ENCODE measurements at regions not wholly inside any gene's neighbourhood (a gene's known extent, or its start where the extent isn't known, plus 50 kb on each side); places are given as distances from the start of the nearest gene placed in this dataset.

DNA sequence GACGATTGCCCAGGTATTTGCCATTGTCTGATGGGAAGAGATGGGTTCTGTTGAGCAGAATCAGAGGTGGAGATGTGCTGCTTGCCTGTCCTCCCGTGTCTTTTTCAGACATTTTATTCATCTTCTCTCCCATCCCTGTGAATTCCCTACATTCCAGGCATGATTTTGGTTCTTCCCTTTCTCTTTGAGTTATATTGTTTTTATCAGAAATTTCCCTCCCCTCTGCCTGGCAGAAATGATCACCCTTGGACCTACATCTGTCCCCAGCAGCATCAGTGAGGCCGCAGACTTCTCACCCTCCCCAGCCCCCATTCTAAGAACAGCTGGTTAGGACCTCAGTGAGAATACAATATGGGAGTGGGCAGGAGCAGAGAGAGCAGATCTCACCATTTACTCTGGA is 640.2 kb downstream of the CCDC171 start:
- H3K36me3 ChIP-seq (ENCODE audit: control insufficient read depth, insufficient read depth, low read length) = no peaks in the 10 kb centered on the region
- H3K27me3 ChIP-seq (ENCODE audit: control insufficient read depth, insufficient read depth, low read length) = no peaks in the 10 kb centered on the region
- peaks cover 9% of the 10 kb centered on the region for H3K9me3 ChIP-seq (ENCODE audit: control insufficient read depth, low read depth, low read length)
- WGBS (ENCODE audit: insufficient coverage, low lambda C conversion rate) = no CpG with 5 or more reads among the region's 3 CpGs
- peaks cover 5% of the 10 kb centered on the region for H3K4me1 ChIP-seq (ENCODE audit: control insufficient read depth, insufficient read depth, low read length)
- H3K4me3 ChIP-seq (ENCODE audit: low read length) = no peak overlapping the region
- DNase-seq = no peak
- no peak overlapping the region for H3K27ac ChIP-seq (ENCODE audit: low read length)

DNA sequence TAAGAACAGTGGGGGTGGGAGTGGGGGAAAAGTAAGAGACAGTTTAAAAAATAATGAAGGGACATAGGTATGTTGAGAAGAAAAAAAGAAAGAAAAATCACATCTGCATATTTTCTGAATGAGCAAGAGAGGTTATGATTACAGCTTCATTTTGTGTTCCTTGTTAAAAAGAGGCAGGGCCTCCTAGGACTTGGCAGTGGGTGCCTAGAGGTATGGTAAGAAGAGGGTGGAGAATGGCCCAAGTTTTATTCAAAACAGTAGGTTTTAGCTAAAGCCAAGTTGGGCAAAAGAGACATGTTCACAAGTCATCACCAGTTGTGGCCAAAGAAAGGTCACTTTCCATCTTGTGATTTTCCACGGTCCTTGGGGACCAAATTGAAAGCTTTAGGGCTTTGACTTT is 643.4 kb downstream of the CCDC171 start:
- no CpG with 5 or more reads among the region's 1 CpG for WGBS (ENCODE audit: insufficient coverage, low lambda C conversion rate)
- no peaks in the 10 kb centered on the region for H3K36me3 ChIP-seq (ENCODE audit: control insufficient read depth, insufficient read depth, low read length)
- no peak overlapping the region for H3K27ac ChIP-seq (ENCODE audit: low read length)
- H3K4me1 ChIP-seq (ENCODE audit: control insufficient read depth, insufficient read depth, low read length) = peaks cover 5% of the 10 kb centered on the region
- H3K27me3 ChIP-seq (ENCODE audit: control insufficient read depth, insufficient read depth, low read length) = peaks cover 2% of the 10 kb centered on the region
- no peaks in the 10 kb centered on the region for H3K9me3 ChIP-seq (ENCODE audit: control insufficient read depth, low read depth, low read length)
- H3K4me3 ChIP-seq (ENCODE audit: low read length) = no peak overlapping the region
- no peak for DNase-seq

DNA sequence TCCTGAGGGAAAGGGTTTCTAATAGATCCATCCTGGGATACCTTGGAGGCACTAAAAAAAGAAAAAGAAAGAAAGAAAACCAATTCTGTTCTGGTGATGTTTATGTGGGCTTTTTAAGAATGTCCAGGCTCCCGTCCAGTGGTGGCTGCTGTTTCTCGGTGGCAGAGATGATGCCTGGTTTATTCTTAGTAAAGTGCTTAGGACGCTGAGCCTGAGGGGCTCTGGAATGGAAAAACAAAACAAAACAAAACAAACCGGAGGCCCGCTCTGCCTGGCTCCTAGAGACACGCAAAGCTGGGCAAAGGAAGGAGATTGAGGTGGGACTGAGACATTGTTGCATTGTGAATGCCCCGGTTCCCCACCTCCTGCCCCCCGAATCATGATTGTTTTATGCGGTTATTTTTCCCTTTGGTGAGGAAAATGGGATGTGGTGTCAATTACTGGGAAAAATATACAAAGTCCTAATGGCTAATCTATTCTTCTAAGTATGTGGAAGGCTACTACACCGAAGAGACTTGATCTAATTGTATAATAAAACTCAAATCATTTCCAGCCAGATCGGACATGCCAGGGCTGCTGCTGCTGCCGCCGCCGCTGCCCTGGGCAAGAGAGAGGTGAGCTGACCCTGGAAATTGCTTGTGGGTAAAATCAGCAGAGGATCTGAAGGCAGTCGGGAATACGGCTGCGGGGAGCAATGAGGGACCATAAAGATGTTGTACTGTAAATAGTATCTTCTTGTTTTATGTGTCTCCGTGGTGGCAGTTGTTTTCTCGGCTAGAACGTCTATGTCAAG is 644.9 kb downstream of the CCDC171 start:
- WGBS (ENCODE audit: insufficient coverage, low lambda C conversion rate) = 33% methylated on average over 3 of the region's 20 CpGs
- no peak overlapping the region for H3K27ac ChIP-seq (ENCODE audit: low read length)
- no peaks in the 10 kb centered on the region for H3K4me1 ChIP-seq (ENCODE audit: control insufficient read depth, insufficient read depth, low read length)
- H3K27me3 ChIP-seq (ENCODE audit: control insufficient read depth, insufficient read depth, low read length) = peaks cover 2% of the 10 kb centered on the region
- no peaks in the 10 kb centered on the region for H3K9me3 ChIP-seq (ENCODE audit: control insufficient read depth, low read depth, low read length)
- no peaks in the 10 kb centered on the region for H3K36me3 ChIP-seq (ENCODE audit: control insufficient read depth, insufficient read depth, low read length)
- no peak for DNase-seq
- no peak overlapping the region for H3K4me3 ChIP-seq (ENCODE audit: low read length)

DNA sequence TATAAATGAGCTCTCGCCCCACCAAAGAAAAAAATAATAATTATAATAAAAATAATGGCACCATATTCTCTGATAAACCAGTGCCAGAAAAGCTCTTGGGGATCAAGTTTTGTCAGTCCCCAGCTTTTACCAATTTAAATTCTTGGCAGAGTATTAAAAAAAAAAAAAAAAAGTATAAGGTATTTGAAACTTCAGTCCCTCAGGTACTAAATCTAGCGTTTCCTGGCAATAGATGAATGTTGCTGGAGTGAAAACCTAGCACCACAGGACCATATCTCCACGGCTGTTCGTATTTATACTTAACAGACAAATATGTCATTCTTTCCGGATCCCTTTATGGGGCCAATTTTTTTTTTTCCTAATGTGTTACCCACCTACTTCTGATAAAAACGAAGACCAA is 646.2 kb downstream of the CCDC171 start:
- no peaks in the 10 kb centered on the region for H3K36me3 ChIP-seq (ENCODE audit: control insufficient read depth, insufficient read depth, low read length)
- H3K27ac ChIP-seq (ENCODE audit: low read length) = no peak overlapping the region
- DNase-seq = no peak
- no peaks in the 10 kb centered on the region for H3K9me3 ChIP-seq (ENCODE audit: control insufficient read depth, low read depth, low read length)
- H3K4me3 ChIP-seq (ENCODE audit: low read length) = no peak overlapping the region
- peaks cover 2% of the 10 kb centered on the region for H3K27me3 ChIP-seq (ENCODE audit: control insufficient read depth, insufficient read depth, low read length)
- WGBS (ENCODE audit: insufficient coverage, low lambda C conversion rate) = 83% methylated on average over 1 of the region's 6 CpGs
- no peaks in the 10 kb centered on the region for H3K4me1 ChIP-seq (ENCODE audit: control insufficient read depth, insufficient read depth, low read length)

DNA sequence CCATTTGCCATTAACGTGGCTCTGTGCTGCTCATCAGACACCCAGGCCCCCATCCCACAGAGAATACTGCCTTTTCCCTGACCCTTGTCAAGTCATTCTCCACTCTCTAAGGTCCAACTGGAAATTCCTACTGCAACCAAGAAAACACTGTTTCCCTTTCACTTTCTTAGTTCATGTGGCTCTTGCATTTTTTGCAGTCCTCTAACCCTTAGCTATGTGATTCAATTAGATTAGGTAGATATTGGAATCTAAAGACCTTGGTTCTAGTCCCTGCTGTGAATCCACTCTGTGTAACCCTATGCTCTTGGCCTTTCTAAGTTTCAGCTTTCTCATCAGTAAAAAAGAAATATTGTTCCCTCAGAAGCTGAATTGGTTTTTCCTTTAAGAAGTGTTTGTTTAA is 649.4 kb downstream of the CCDC171 start:
- Histone ChIP-seq H3K27ac (ENCODE audit: low read length) (no peak overlapping the region), H3K9me3 (ENCODE audit: control insufficient read depth, low read depth, low read length) (no peaks in the 10 kb centered on the region), H3K4me1 (ENCODE audit: control insufficient read depth, insufficient read depth, low read length) (no peaks in the 10 kb centered on the region), H3K27me3 (ENCODE audit: control insufficient read depth, insufficient read depth, low read length) (peaks cover 2% of the 10 kb centered on the region), H3K4me3 (ENCODE audit: low read length) (no peak overlapping the region), H3K36me3 (ENCODE audit: control insufficient read depth, insufficient read depth, low read length) (no peaks in the 10 kb centered on the region)
- WGBS (ENCODE audit: insufficient coverage, low lambda C conversion rate) = no CpG with 5 or more reads among the region's 1 CpG
- no peak for DNase-seq

DNA sequence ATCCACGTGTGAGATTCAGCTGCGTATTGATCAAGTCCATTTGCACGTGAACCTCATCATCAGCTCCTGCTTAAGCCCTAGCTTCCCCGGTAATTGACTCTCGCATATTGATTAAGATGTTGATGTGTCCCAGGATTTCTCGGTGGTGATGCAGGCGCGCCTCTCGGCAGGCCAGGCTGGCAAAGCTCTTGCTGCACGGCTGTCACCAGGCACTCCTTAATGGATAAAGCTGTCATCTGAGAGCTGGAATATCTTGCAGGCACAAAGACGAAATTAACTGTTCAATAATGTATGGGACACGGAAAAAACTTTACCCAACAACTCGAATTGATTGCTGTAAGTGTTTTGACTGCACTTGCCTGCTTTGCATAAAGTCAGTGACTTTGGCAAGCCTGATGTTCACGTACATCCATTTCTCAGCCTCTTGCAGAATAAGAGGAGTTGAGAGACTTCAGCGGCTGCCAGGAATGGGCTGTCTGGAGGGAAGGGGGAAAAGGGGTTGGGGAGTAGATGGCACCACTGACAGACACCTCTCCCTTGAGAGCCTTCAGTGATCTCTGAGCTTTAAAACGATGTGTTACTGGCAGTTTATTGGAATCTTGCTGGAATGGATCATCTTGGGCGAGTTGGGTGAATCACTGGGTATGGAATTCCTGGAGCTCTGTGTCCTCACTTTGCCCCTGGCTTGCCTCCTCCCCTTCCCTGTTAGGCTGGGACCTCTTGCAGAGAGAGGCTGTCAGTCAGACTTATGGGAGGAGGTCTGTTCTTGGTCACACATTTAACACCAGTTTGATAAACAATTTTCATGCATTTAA is 650.3 kb downstream of the CCDC171 start:
- H3K27me3 ChIP-seq (ENCODE audit: control insufficient read depth, insufficient read depth, low read length) = peaks cover 2% of the 10 kb centered on the region
- H3K4me3 ChIP-seq (ENCODE audit: low read length) = no peak overlapping the region
- no CpG with 5 or more reads among the region's 17 CpGs for WGBS (ENCODE audit: insufficient coverage, low lambda C conversion rate)
- no peaks in the 10 kb centered on the region for H3K9me3 ChIP-seq (ENCODE audit: control insufficient read depth, low read depth, low read length)
- no peak for DNase-seq
- H3K36me3 ChIP-seq (ENCODE audit: control insufficient read depth, insufficient read depth, low read length) = no peaks in the 10 kb centered on the region
- no peak overlapping the region for H3K27ac ChIP-seq (ENCODE audit: low read length)
- no peaks in the 10 kb centered on the region for H3K4me1 ChIP-seq (ENCODE audit: control insufficient read depth, insufficient read depth, low read length)

DNA sequence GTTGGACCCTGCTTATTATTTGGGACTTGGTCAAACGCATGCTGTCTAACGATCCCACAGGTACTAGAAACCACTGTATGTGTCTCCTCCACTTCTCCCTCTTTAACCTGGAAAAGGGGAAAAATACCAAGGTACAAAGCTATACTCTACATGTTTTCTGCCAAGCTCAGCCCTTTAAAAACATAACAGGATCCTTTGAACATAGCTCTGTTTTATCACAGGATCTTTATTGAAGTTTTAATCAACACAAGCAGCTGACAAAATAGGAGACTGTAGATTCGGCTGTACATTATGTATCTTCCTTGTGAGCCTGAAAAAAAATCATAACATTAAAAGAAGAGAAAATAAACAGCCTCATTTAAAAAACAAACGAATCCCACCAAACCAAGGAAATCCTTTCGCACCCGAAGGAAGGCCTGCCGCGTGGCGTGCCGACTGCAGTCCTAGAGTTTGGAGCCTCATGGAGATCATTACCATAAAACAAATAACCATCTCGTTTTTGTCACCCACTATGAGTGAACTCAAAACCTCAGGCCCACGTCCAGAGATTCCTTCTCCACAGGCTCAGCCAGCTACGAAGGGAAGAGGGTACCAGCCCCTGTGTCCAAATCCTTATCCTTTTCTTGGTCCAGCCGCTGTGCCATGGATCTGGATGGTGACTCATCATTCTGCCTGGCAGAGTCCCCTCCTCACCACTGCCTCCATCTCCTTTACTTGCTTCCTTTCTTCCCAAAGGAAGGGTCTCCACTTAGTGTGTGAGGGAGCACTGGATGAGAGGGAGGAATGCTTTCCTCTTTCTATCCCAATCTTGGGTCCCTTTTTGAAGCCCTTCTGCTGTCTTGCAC is 651.1 kb downstream of the CCDC171 start:
- Histone ChIP-seq H3K27ac (ENCODE audit: low read length) (no peak overlapping the region), H3K4me3 (ENCODE audit: low read length) (no peak overlapping the region)
- WGBS (ENCODE audit: insufficient coverage, low lambda C conversion rate) = 90% methylated on average over 2 of the region's 14 CpGs

DNA sequence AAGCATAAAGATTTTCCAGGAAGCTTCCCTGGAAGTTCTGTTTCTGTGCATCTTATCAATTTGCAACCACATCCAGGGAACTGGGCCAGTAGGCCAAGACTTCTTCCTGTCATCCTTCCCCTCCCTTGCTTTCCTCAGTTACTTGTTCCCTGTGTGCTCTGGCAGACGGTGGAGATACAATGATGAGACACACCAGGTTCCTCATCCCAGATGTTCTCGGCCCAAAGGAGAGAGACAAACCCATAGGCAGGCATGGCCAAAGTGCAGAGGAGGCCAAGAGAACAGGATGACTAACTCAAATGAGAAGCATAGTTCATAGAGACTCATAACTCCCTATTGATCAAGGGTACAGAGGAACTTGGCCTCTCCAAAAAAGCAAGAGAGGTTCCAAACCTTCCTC is 652.6 kb downstream of the CCDC171 start:
- DNase-seq = no peak
- Histone ChIP-seq H3K9me3 (ENCODE audit: control insufficient read depth, low read depth, low read length) (no peaks in the 10 kb centered on the region), H3K27me3 (ENCODE audit: control insufficient read depth, insufficient read depth, low read length) (no peaks in the 10 kb centered on the region), H3K36me3 (ENCODE audit: control insufficient read depth, insufficient read depth, low read length) (no peaks in the 10 kb centered on the region), H3K4me3 (ENCODE audit: low read length) (no peak overlapping the region), H3K27ac (ENCODE audit: low read length) (no peak overlapping the region), H3K4me1 (ENCODE audit: control insufficient read depth, insufficient read depth, low read length) (no peaks in the 10 kb centered on the region)
- no CpG with 5 or more reads among the region's 2 CpGs for WGBS (ENCODE audit: insufficient coverage, low lambda C conversion rate)

More for the DNA sequence above, 651.1 kb downstream of the CCDC171 start:
- no peaks in the 10 kb centered on the region for H3K4me1 ChIP-seq (ENCODE audit: control insufficient read depth, insufficient read depth, low read length)
- no peaks in the 10 kb centered on the region for H3K9me3 ChIP-seq (ENCODE audit: control insufficient read depth, low read depth, low read length)
- no peaks in the 10 kb centered on the region for H3K36me3 ChIP-seq (ENCODE audit: control insufficient read depth, insufficient read depth, low read length)
- no peak for DNase-seq
- H3K27me3 ChIP-seq (ENCODE audit: control insufficient read depth, insufficient read depth, low read length) = no peaks in the 10 kb centered on the region

DNA sequence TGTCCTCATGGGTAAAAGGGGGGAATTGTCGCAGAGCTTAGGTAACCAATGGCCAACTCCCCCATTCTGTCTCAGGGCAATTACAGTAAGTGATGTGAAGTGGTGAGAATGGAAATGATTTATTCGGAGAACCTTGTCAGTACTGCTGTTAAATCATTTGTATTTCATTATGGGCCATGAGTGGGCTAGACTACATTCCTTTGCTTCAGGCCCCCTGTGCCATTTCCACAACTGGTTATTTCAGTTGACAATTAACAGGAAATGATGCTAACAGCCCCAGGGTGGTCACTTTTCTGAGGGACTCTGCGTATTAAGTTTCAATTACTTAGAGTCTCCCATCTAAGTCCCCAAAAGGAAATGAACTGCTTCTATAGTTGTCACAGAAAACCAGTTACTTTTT is 653.7 kb downstream of the CCDC171 start:
- no peaks in the 10 kb centered on the region for H3K4me1 ChIP-seq (ENCODE audit: control insufficient read depth, insufficient read depth, low read length)
- H3K4me3 ChIP-seq (ENCODE audit: low read length) = no peak overlapping the region
- H3K27me3 ChIP-seq (ENCODE audit: control insufficient read depth, insufficient read depth, low read length) = no peaks in the 10 kb centered on the region
- H3K9me3 ChIP-seq (ENCODE audit: control insufficient read depth, low read depth, low read length) = no peaks in the 10 kb centered on the region
- no peak for DNase-seq
- H3K36me3 ChIP-seq (ENCODE audit: control insufficient read depth, insufficient read depth, low read length) = no peaks in the 10 kb centered on the region
- no peak overlapping the region for H3K27ac ChIP-seq (ENCODE audit: low read length)
- WGBS (ENCODE audit: insufficient coverage, low lambda C conversion rate) = 93% methylated on average over 2 of the region's 3 CpGs

DNA sequence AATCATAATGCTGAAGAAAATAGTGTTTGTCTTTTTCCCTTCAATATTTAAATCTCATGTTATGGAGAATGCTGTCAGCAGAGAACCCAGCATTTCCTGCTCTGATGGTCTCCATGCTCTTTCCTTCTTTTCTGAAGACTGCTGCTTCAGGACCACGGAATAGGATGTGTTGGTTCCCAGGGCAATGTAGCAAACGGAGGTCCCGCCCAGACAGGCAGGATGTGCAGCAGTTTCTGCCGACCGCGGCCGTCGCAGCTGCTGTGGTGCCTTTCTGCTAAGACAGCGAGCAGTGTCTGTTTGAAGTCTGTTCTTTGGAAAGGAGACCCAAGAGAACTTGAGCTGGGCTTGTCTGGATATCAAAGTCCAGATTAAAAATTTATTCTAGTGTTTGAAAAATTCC is 654.3 kb downstream of the CCDC171 start:
- Histone ChIP-seq H3K27ac (ENCODE audit: low read length) (no peak overlapping the region), H3K9me3 (ENCODE audit: control insufficient read depth, low read depth, low read length) (no peaks in the 10 kb centered on the region), H3K4me3 (ENCODE audit: low read length) (no peak overlapping the region), H3K27me3 (ENCODE audit: control insufficient read depth, insufficient read depth, low read length) (no peaks in the 10 kb centered on the region), H3K36me3 (ENCODE audit: control insufficient read depth, insufficient read depth, low read length) (no peaks in the 10 kb centered on the region), H3K4me1 (ENCODE audit: control insufficient read depth, insufficient read depth, low read length) (no peaks in the 10 kb centered on the region)
- DNase-seq = no peak
- no CpG with 5 or more reads among the region's 9 CpGs for WGBS (ENCODE audit: insufficient coverage, low lambda C conversion rate)
